ENCODE measurements at regions not wholly inside any gene's neighbourhood (a gene's known extent, or its start where the extent isn't known, plus 50 kb on each side); places are given as distances from the start of the nearest gene placed in this dataset.

GRCh38 chr6:137272403-137272802, 53.2 kb upstream of the IFNGR1 start:
- Histone ChIP-seq H3K36me3 (ENCODE audit: control insufficient read depth, insufficient read depth, low read length) (no peaks in the 10 kb centered on the region), H3K9me3 (ENCODE audit: control insufficient read depth, low read length) (no peaks in the 10 kb centered on the region), H3K4me3 (ENCODE audit: low read length) (no peak overlapping the region), H3K27me3 (ENCODE audit: control insufficient read depth, insufficient read depth, low read length) (peaks cover 14% of the 10 kb centered on the region), H3K9ac (ENCODE audit: low read length) (no peak overlapping the region), H3K4me1 (ENCODE audit: control insufficient read depth, insufficient read depth, low read length) (no peaks in the 10 kb centered on the region)

- Histone ChIP-seq H3K4me3 (ENCODE audit: low read length) (no peak overlapping the region), H3K27me3 (ENCODE audit: control insufficient read depth, insufficient read depth, low read length) (peaks cover 18% of the 10 kb centered on the region), H3K4me1 (ENCODE audit: control insufficient read depth, insufficient read depth, low read length) (no peaks in the 10 kb centered on the region), H3K36me3 (ENCODE audit: control insufficient read depth, insufficient read depth, low read length) (no peaks in the 10 kb centered on the region), H3K9me3 (ENCODE audit: control insufficient read depth, low read length) (no peaks in the 10 kb centered on the region), H3K9ac (ENCODE audit: low read length) (no peak overlapping the region)
Measured at GRCh38 chr6:137271245-137272183, 52.3 kb upstream of the IFNGR1 start.

GRCh38 chr6:137269803-137270202, 50.6 kb upstream of the IFNGR1 start:
- no peaks in the 10 kb centered on the region for H3K4me1 ChIP-seq (ENCODE audit: control insufficient read depth, insufficient read depth, low read length)
- no peaks in the 10 kb centered on the region for H3K36me3 ChIP-seq (ENCODE audit: control insufficient read depth, insufficient read depth, low read length)
- H3K9ac ChIP-seq (ENCODE audit: low read length): no peak overlapping the region
- peaks cover 26% of the 10 kb centered on the region for H3K27me3 ChIP-seq (ENCODE audit: control insufficient read depth, insufficient read depth, low read length)
- peaks cover 4% of the 10 kb centered on the region for H3K9me3 ChIP-seq (ENCODE audit: control insufficient read depth, low read length)
- no peak overlapping the region for H3K4me3 ChIP-seq (ENCODE audit: low read length)

- H3K4me1 ChIP-seq (ENCODE audit: control insufficient read depth, insufficient read depth, low read length): no peaks in the 10 kb centered on the region
- peaks cover 26% of the 10 kb centered on the region for H3K27me3 ChIP-seq (ENCODE audit: control insufficient read depth, insufficient read depth, low read length)
- no peak overlapping the region for H3K4me3 ChIP-seq (ENCODE audit: low read length)
- H3K9ac ChIP-seq (ENCODE audit: low read length): no peak overlapping the region
- H3K36me3 ChIP-seq (ENCODE audit: control insufficient read depth, insufficient read depth, low read length): no peaks in the 10 kb centered on the region
- peaks cover 4% of the 10 kb centered on the region for H3K9me3 ChIP-seq (ENCODE audit: control insufficient read depth, low read length)
Measured at GRCh38 chr6:137269347-137269746, 50.2 kb upstream of the IFNGR1 start.

All from mucosa of stomach (tissue), 1 donor.